Adrenal gland (tissue), 5 donors: ENCODE measurements at regions not wholly inside any gene's neighbourhood (a gene's known extent, or its start where the extent isn't known, plus 50 kb on each side); places are given as distances from the start of the nearest gene placed in this dataset.

Source experiments
- CTCF ChIP-seq, 6 experiments: fragments of 450-650 bp in 4 of 6; fragments of 200-600 bp in 2 of 6; sonication (generic) in 1 of 6; IDR thresholded peaks; 1 replicate in 5 of 6; 2 replicates in 1 of 6; pipeline versions ENCODE4 v1.5.1 to v1.8.0; 2016 to 2021; ENCODE audit warnings: antibody characterized with exemption in 6 of 6, mild to moderate bottlenecking in 2 of 6, moderate library complexity in 1 of 6
- POLR2A ChIP-seq, 2 donors: fragments of 450-650 bp; IDR thresholded peaks; one replicate each; pipeline ENCODE4 v1.6.1; 2017; ENCODE audit warnings: antibody characterized with exemption in 2 of 2, mild to moderate bottlenecking in 2 of 2, moderate library complexity in 1 of 2
- donor health status: DM: no; HTN: no; CAD: no.

- TF ChIP-seq CTCF (IDR thresholded peaks at IDR 0.05) (no peak), POLR2A (IDR thresholded peaks at IDR 0.05) (no peak)
These were observed 158.3 kb downstream of the DLL1 start for GRCh38 chr6:170132561-170132991.
